IMR-90 (cell line): ENCODE measurements at regions not wholly inside any gene's neighbourhood (a gene's known extent, or its start where the extent isn't known, plus 50 kb on each side); places are given as distances from the start of the nearest gene placed in this dataset.

Source experiments
- POLR2A ChIP-seq: IDR thresholded peaks from 2 replicates; pipeline ENCODE4 v1.6.1; 2012; ENCODE audit warnings: mild to moderate bottlenecking, low read depth, low read length
- TF ChIP-seq, protein P1 (sequence below): conservative IDR thresholded peaks from 2 replicates; pipeline ENCODE4 v1.5.1; 2012; ENCODE audit warnings: mild to moderate bottlenecking, low read depth, low read length, improper control_type of control experiment

GRCh38 chr13:56988543-56988942 is 152.2 kb upstream of the PRR20A start:
- TF ChIP-seq, protein P1, sequence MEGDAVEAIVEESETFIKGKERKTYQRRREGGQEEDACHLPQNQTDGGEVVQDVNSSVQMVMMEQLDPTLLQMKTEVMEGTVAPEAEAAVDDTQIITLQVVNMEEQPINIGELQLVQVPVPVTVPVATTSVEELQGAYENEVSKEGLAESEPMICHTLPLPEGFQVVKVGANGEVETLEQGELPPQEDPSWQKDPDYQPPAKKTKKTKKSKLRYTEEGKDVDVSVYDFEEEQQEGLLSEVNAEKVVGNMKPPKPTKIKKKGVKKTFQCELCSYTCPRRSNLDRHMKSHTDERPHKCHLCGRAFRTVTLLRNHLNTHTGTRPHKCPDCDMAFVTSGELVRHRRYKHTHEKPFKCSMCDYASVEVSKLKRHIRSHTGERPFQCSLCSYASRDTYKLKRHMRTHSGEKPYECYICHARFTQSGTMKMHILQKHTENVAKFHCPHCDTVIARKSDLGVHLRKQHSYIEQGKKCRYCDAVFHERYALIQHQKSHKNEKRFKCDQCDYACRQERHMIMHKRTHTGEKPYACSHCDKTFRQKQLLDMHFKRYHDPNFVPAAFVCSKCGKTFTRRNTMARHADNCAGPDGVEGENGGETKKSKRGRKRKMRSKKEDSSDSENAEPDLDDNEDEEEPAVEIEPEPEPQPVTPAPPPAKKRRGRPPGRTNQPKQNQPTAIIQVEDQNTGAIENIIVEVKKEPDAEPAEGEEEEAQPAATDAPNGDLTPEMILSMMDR, result no peak
- TF ChIP-seq POLR2A, result no peak
